ENCODE measurements at regions not wholly inside any gene's neighbourhood (a gene's known extent, or its start where the extent isn't known, plus 50 kb on each side); places are given as distances from the start of the nearest gene placed in this dataset.

GRCh38 chr4:127364911-127365310 lies 267.8 kb upstream of the INTU start:
- TF ChIP-seq POLR2A (IDR thresholded peaks at IDR 0.05) (no peak), CTCF (IDR thresholded peaks at IDR 0.05) (no peak)

Measured in lower leg skin (tissue), 3 donors.